ENCODE measurements at regions not wholly inside any gene's neighbourhood (a gene's known extent, or its start where the extent isn't known, plus 50 kb on each side); places are given as distances from the start of the nearest gene placed in this dataset.

DNA sequence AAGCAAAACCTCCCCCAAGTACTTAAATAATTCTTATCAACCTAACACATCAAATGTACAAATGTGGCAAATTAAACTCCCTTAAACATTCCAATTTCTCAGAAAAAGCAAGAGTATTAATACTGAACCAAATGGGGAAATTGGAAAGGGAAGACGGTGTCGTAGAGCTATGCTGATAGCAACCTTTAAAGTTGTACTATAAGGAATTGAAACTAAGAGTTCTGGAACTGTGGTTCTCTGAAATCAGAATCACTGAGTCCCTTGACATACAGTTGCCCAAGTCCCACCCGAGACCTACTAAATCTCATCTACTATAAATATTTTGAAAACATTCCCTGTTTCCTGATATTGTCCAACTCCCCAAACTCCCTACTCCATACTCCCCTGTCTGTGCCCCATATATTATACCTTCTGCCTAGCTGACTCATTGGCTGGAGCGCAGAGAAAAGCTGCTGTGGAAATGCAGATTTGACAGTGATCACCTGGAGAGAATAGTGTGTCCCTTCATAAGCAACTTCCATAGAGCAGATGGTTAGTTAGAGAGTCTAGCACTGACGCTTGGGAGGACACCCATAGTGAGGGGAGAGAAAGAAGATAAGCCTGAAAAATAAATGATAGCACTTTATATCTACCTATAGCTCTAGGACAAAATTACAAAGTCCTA is 51.4 kb upstream of the ITM2B start:
- no peak for DNase-seq (ENCODE audit: low read depth in 2 of 2)

GRCh38 chr13:48178126-48178525 is 54.9 kb upstream of the ITM2B start:
- no peak for DNase-seq (ENCODE audit: low read depth in 2 of 2)

DNA sequence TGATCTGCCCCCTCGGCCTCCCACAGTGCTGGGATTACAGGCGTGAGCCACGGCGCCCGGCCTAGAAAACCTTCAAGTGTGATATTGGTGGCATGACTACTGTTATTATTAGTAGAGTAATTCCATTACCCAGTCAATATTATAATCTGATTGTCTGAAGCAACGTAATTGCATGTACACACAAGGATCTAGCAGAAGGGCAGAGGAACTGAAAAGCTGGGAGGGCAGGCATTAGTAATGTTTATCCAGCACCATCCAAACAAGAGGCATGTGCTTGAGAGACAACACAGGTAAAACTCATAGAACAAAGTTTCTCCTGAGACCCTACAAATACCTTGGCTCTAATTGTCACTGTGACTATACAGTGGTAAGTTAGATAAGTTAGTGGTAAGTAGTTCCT is 56.2 kb upstream of the ITM2B start:
- DNase-seq (ENCODE audit: low read depth in 2 of 2), result no peak

- no peak for DNase-seq (ENCODE audit: low read depth in 2 of 2)
These were observed 57.8 kb upstream of the ITM2B start for GRCh38 chr13:48175185-48175584.

DNA sequence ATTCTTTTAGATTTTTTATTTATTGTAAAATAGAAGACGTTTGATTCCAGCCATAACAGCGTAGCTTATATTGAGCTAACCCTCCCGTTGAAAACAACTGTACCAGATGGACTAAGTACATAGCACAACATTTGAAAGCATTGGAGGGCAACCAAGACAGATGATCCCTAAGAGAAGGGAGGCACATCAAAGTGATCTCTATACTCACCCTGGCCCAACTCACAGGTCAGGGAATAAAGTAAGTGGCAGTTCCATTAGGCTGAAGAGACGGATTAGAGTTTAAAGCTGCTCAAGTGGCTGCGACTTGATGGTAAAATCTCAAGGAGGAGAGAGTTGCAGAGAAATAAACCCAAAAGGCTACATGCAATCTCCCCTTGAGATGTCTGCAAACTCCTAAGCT is 65.1 kb upstream of the ITM2B start:
- DNase-seq (ENCODE audit: low read depth in 2 of 2), result no peak

- no peak for DNase-seq (ENCODE audit: low read depth in 2 of 2)
These were observed 67.3 kb upstream of the ITM2B start for GRCh38 chr13:48165727-48166126.

- no peak for DNase-seq (ENCODE audit: low read depth in 2 of 2)
These were observed 67.9 kb upstream of the ITM2B start for GRCh38 chr13:48165063-48165462.

- no peak for DNase-seq (ENCODE audit: low read depth in 2 of 2)
These were observed 68.2 kb upstream of the MED4 start for GRCh38 chr13:48163061-48163460.

DNA sequence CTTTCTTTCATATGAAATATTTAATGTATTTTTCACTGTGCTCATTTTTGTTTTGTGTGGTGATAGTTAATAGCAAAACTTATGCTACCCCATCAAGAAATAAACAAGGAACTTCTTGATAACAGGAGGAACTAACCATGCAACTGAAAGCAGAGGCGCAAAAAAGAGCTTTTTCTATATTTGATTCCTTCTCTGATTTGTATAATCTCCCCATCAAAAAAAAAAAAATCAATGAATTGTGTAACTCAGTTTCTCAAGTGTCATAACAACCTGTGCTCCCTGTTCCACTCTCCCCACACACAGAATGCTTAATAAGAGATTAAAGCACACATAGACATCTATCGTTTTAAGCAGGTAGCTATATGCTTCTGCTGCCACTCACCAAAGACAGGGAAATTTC is 67.3 kb upstream of the MED4 start:
- DNase-seq (ENCODE audit: low read depth in 2 of 2), result no peak

GRCh38 chr13:48161530-48162179 is 66.8 kb upstream of the MED4 start:
- DNase-seq (ENCODE audit: low read depth in 2 of 2), result no peak

DNA sequence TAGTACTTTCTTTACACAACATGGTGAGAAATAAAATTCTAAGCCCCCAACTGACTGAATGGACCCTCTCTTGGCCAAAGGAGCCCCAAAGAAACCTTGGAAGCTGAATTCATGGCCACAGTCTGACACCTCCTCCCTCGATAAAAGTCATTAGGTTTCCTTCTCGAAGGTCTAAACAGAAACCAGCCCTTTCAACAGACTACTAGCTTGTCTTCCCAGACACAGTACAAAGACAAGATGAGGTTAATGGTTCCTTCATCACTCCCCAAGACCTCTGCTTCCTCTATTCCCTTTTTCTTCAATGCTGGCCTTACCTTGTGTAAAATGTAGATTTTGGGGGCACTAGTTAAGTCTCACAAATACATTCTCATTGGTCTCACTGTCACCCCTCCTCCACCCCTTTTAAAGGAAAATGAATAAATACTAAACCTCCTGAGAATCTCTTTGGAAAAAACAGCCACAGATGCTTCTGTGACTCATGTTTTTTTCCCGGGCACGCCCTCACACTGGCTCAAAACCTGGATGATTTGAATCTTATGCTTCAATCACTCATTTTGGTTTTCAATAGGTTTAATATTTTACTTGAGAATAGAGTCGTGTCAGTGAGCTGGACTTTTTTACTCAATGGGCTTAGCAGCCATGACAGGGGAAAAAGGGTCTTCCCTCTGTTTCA is 65.8 kb upstream of the MED4 start:
- DNase-seq (ENCODE audit: low read depth in 2 of 2), result no peak

- DNase-seq (ENCODE audit: low read depth in 2 of 2), result no peak
These were observed 64.9 kb upstream of the MED4 start for GRCh38 chr13:48159826-48160225.

DNA sequence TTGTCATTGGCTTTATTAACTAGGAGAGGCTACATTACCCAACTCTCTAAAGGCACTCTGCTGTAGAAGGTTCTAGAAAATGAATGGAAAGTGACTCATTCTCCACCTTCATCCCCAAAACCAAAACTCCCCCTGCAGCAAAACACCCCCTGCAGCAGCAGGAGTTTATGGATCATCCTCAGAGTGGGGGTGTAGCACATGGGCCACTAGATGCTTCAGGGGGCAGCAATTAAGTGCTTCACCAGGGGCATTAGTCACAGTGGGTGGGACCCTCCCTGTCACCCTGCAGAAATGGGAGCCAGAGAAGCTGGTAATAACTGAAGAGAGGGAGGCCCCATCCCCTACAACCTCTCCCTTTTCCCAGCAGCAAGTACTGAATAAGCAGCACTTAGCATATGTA is 64.5 kb upstream of the MED4 start:
- no peak for DNase-seq (ENCODE audit: low read depth in 2 of 2)

GRCh38 chr13:48158915-48159314 is 64.0 kb upstream of the MED4 start:
- DNase-seq (ENCODE audit: low read depth in 2 of 2), result no peak

GRCh38 chr13:48158290-48158689 is 63.4 kb upstream of the MED4 start:
- no peak for DNase-seq (ENCODE audit: low read depth in 2 of 2)

- peak; percentile 37 to 41 for DNase-seq (ENCODE audit: low read depth in 2 of 2)
These were observed 61.6 kb upstream of the MED4 start for GRCh38 chr13:48156466-48156865.

GRCh38 chr13:48155848-48156247 is 60.9 kb upstream of the MED4 start:
- no peak for DNase-seq (ENCODE audit: low read depth in 2 of 2)

GRCh38 chr13:48154671-48155070 is 59.8 kb upstream of the MED4 start:
- DNase-seq (ENCODE audit: low read depth in 2 of 2), result no peak

DNA sequence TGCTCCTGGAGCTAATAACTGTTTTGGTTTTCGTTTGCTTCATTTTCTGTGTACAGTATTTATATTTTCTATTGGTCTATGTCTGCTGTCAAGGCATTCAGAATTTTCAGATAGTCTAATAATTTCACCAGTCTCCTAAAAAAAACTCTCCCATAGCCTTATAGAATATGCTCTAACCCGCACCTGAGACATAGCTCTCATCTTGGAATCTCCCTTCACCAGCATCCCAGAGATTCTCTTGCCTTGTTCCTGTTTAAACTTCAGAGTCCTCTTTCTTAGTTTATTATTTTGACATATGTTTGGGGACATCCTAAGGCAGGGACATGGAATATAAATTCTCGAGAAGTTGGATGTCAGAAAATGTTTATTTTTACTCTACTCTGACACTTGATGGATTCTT is 58.3 kb upstream of the MED4 start:
- no peak for DNase-seq (ENCODE audit: low read depth in 2 of 2)

DNA sequence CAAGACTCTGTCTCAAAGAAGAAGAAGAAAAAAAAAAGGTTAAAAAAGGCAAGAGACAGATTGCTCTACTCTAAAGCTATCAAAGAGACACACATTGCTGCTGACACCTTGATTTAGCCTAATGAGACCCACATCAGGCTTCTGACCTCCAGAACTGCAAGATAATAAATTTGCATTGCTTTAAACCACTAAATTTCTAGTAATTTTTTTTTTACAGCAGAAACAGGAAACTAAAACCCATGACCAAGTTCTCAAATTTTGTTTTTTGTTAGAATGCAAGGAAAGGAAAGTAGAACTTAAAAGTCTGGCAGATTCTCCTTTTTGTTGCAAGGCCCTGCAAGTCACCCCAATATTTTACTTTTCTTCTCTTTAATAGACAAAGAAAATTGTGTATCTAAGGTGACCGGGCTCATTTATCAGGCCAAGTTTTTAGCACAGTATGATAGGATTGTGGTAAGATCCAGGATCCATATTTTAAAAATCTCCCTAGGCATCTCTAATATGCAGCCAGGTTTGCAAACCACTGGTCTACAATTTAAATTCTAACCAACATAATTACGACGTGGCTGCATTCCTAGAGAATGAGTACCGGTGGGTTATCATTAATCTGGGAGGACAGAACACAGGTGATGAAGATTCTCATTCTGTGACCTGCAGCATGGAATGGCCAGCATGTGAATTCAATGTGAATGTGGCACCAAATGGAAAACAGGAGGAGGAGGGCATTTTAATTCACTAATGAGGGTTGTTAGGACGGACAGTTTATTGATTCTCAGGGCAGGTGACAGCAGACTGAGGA is 56.7 kb upstream of the MED4 start:
- no peak for DNase-seq (ENCODE audit: low read depth in 2 of 2)

DNA sequence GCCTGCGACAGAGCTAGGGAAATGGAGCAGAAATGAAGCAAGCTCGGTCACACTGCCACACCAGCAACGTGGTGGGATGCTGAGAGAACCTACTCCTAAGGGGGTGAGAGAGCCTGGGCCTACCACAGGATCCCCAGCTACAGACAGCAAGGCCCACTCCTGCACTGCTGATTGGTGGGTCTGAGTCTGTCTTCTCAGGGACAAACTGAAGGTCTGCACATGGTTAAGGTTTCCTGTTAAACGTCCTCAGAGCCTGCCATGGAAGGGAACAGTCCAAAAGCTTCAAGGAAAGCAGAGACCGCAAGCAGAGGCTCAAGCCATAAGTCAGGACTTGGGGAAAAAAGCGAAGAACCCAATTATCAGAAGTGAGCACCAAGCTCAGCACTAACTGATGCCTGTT is 53.5 kb upstream of the MED4 start:
- DNase-seq (ENCODE audit: low read depth in 2 of 2), result no peak

- no peak for DNase-seq (ENCODE audit: low read depth in 2 of 2)
These were observed 51.7 kb upstream of the MED4 start for GRCh38 chr13:48146636-48147035.

DNA sequence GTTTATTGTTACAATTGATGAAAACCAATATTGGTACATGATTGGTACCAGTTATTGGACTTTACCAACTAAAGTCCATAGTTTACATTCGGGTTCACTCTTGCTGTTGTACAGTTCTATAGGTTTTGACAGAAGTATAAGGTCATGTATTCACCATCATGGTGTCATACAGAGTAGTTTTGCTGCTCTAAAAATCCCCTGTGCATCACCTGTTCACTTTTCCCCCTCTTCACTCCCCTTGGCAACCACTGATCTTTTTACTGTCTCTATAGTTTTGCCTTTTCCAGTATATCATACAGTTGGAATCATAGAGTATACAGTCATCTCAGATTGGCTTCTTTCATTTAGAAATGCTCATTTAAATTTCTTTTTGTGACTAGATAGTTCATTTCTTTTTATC is 51.2 kb upstream of the MED4 start:
- DNase-seq (ENCODE audit: low read depth in 2 of 2), result no peak

Data from stimulated activated CD8-positive, alpha-beta memory T cell treated with anti-CD3 and anti-CD28 coated beads, Interleukin-7, amount 100 ng/mL, for 1 hour (primary cell).